HG02885 (cell line): ENCODE measurements at regions not wholly inside any gene's neighbourhood (a gene's known extent, or its start where the extent isn't known, plus 50 kb on each side); places are given as distances from the start of the nearest gene placed in this dataset.
"Not testable (repeated sequence)": the region's sequence is repeated elsewhere in the genome, so short reads cannot be mapped to it uniquely, and the experiment has no call there.

Experiments used
- ATAC-seq: cut with Tn5 transposase; IDR thresholded peaks from one replicate; pipeline ENCODE4 v1.9.1; 2021; ENCODE audit warnings: mild to moderate bottlenecking; ENCODE audit not compliant: unreplicated experiment, poor library complexity

DNA sequence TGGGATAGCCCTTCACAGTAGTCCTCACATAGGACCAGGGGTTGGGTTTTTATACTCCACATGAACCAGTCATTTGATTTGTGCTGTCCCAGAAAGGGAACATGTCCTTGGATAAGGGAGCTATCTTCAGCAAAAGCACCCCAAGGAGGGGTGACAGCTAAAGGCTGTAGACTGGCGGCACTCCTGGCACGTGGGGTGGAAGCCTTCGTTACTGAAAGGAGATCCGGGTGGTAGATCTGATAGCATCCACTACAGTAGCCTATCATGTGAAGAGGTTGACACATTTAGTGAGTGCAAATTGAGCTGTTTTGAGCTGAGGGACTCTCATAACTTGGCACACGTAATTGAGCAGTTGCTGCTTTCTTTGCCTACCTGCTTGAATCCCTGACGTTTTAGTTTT is 588.8 kb upstream of the GOLIM4 start:
- no peak for ATAC-seq

DNA sequence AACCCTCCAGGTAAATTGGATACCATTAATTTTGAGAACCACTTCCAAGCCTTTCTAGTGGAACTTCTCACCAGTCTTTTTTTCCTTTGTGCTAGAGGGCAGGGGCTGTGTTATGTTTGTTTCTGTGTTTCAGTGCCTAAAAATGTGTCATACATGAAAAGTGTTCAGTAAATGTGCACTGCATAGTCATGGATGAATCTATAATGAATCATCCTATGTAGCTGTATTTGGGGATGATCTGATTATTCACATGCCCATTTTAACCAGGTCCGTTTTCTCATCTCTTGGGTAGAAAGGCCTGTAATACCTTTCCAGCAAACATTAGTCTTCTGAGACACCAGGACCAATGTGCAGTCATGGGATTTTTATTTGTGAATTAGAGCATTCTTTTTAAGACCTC is 583.0 kb upstream of the GOLIM4 start:
- ATAC-seq, result no peak

DNA sequence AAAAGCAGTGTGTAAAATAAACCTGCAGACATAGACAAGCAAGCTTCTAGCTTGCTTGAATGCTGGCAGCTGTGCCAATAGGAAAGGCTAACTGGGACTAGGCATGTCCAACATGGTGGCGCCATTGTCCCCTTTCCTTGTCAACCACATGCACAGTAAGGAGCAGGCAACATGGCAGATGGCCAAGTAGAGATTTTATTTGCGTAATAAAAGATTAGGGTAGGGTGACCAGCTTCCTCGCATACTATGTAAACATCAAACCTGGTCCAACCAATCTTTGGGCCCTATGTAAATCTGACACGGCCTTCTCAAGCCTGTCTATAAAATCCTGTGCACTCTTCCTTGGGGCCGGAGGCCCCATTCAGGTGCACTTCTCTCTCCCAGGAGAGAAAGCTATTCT is 575.4 kb upstream of the GOLIM4 start:
- ATAC-seq, result no peak

DNA sequence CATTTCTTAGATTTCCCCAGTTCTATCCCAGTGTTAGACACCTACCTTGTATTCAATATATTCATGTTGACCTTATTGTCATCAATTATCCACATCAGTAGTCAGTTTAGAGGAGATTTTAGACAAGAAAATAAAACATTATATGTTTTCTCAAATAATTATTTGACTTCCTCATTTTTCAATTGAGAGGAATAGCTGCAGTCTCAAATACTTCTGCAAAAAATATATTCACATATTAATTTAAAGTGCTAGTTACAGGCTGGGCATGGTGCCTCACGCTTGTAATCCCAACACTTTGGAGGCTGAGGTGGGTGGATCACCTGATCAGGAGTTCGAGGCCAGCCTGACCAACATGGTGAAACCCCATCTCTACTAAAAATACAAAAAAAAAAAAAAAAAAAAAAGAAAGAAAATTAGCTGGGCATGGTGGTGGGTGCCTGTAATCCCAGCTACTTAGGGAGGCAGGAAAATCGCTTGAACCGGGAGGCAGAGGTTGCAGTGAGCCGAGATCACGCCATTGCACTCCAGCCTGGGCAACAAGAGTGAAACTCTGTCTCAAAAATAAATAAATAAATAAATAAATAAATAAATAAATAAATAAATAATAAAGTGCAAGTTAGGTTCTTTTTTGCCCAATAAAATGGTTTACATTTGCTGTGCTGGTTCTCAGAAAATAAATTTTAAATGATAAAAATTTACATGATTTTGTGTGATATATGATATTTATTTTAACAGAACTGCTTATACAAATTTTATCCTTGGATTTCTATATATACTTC is 565.3 kb upstream of the GOLIM4 start:
- ATAC-seq, result not testable (repeated sequence)

DNA sequence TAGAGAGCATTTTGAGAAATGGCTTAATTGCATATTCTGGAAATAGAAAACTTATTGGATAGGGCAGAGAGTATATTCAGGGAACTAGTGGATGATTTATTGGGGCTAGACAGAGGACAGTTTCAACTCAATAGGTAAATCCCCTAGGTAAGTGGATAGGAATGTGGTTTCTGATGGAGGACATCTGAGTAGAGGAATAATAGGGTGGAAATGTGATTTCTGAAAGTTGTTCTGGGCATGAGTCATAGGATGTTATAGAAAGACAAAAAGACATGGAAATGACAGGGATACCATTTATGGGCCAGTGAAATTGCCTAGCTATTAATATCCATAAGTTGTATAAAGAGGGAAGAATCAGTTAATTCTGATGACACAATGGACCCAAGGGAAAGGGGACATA is 563.3 kb upstream of the GOLIM4 start:
- ATAC-seq, result no peak

DNA sequence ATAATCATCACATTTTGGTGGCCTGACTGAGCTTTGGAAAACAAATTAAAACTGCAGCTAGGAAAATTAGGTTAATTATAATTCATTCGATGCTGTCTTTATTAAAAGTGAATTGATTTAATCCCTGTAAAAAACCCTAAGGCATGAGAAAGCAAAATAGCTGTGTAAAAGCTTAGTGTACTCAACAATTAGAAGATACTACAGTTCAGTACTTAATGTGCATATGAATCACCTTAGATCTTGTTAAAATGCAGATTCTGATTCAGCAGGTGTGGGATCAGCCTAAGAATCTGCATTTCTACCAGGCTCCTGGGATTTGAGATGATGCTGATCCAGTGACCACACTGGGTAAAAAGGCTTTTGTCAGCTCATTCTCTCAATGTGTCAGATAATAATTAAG is 559.9 kb upstream of the GOLIM4 start:
- no peak for ATAC-seq

DNA sequence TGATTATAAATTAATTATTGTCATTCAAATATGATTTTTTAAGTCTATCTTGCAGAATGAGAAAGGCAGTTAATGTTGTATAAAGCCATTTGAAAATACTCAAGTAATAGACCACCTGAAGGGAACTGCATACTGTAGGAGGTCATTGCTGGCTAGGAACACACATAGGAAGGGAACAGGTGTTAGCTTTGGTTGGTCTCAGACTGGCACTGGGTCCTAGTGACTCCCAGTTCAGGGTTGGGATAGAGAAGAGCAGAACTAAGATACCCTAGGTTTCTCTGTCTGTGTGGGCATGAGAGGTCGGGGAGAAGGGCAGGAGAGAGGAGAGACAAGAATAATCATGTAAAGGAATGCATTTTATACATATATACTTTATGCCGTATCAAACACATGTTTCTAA is 559.0 kb upstream of the GOLIM4 start:
- no peak for ATAC-seq

DNA sequence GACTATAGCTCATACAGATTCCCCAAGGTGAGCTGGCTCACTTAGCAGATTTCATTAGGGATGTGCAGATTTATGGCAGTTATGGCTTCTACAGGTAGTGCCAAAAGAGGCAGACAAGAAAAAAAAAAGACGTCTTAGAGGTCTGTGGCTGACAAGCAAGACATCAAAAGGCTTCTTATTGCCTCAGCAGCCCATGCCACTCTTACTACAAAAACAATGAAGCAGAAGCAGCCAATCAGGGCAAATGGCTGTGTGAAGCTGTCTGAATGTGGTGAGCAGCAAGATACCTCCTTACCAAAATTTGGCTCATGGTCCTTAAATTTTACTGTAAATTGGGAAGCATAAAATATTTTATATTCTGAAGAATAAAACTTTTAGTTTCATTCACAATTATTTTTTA is 557.5 kb upstream of the GOLIM4 start:
- no peak for ATAC-seq

DNA sequence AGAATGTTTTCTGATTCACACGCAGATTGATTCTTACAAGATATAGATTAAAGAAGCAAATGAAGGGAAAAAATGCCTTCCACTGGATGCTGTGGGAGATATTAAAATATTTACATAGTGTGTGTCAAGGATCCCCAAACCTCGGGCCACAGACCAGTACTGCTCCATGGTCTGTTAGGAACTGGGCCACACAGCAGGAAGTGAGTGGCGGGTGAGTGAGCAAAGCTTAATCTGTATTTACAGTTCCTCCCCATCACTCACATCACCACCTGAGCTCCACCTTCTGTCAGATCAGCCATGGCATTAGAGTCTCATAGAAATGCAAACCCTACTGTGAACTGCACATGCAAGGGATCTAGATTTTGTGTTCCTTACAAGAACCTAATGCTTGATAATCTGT is 552.6 kb upstream of the GOLIM4 start:
- no peak for ATAC-seq

DNA sequence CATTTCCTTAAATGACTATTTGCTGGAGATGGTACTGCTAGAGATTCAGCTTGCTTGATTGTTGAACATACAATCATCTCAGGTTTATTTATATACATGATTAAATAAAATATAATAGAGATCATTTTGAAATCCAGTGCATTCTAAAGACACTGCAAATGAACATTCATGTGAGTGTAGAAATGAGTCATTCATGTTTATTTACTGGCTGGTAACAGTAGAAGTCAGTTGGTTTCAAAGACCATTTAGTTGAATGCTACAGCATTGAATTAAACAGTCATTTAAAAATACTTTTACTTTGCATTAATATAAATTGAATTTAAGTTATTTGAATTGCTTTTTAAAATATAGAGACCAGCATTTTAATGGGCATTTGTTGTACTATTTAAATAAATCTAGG is 551.9 kb upstream of the GOLIM4 start:
- no peak for ATAC-seq

DNA sequence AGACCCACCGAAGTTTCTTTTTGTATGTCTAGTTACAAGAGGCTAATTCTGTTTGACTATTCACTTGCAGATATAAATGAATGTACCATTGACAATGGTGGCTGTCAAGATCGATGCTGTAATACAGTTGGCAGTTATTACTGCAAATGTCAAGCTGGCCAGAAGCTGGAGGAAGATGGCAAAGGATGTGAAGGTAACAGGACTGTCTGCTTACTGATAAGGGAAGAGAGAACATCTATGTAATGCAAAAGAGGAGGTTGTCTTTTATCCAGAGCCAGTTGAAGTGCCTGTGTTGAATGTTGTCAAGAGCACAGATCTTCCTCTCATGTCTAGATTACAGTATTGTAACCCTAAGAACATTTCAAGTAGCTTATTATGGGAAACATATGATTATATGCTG is 549.5 kb upstream of the GOLIM4 start:
- no peak for ATAC-seq

DNA sequence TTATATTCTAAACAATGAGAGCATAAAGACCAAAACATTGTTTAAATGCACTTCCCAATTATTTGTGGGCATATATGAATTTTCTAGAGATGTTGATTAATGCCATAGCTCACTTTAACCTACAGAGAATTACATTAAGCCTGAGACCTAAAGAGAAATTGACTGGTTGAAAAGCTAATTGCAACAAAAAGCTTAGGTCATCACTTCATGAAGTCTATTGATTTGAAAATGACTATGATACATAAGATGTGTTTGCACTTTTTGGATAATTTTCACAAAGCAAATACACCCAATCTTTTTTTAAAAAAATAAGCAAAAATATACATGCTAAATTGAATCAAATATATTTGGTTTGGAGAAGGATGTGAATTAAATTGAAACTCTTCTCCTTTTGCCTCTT is 532.8 kb upstream of the GOLIM4 start:
- no peak for ATAC-seq

DNA sequence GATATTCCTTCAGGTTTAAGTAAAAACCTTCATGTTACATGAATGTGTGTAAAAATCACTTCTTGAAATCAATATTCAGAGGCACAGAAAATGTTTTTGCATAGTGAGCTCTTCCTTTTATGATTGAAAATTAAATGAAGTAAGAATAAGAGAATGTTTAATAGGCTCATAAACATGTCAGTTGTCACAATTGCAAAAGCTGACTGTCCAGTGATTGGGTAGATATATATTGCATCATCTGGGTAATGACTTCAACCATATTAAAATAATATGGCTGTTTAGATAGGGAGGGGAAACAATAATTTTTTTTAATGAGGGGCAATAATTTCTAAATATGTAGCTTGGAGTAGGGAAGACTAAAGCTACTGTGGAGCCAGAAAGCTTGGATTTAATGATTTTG is 529.8 kb upstream of the GOLIM4 start:
- ATAC-seq, result no peak

DNA sequence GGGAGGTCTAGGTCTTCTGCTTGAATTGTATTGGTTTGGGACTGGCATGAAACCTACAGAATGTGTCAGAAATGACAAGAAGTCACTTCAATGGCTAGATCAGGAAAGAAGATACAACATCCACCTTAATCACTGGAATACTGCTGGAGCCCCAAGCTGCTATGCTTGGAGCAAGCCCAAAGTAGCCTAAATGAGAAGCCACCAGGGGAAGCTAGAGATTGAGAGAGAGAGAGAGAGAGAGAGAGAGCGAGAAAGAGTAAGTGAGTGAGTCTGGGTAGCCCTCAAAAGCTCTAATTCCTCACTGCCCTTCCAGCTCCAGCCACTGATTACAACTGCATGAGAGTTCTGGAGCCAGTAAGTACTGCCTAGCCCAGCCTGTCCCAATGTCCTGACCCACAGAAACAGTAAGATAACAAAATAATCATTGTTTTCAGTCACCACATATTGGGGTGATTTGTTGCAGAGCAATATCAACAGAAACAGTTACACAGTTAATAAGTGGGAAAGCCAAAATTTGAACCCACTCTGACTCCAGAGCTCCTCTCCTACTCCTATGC is 529.2 kb upstream of the GOLIM4 start:
- no peak for ATAC-seq

DNA sequence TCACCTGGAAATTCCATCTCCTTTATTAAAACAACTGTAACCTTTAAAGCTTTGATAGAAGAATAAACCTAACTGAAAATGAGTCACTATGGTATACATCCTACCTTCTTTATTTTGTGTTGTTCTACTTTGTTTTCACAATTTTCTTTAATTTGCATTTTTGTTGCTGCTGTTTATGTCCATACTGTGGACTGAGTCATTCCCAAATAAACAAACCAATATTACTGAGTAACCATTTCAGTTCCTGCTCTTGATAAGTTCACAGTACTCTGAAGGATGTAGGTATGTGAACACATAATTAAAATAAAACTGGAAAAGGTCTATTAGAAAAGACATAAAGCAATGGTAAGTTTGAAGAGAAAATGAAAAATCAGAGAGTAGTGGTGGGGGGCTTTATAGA is 528.5 kb upstream of the GOLIM4 start:
- ATAC-seq, result no peak

DNA sequence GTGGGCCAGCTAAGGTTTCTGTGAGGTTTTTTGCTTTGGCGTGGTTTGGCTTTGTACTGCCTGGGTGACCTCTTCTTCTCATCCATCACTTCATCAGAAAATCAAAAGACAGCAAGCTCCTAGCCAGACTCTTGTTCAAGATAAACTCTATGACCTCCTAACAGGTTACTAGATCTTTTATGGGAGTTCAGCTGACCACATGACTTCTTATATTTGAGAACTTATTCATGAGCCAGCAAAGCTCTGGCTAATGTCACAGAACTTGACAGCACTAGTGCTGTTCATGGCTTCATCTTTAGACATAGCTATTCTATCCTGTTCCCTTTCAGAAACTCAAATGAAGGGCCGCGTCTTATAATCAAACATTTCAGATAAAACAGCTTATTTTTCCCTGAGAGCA is 527.1 kb upstream of the GOLIM4 start:
- no peak for ATAC-seq

DNA sequence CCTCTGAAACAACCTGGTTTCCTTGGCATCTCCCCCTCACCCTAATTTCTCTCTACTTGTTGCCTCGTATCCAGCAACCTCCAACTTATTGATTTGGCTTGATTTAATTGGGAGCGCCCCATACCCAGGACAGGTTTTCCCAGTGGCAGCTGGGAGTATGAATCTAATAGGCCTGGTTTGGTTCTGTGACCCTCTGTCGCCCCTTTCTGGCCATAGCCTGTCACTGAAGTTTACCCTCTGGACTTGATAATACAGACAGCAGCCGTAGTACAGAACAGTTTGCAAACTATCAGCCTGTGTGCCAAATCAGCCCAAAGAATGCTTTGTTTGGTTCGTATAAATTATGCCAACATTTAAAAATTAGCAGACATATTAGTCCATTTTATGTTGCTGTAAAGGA is 525.1 kb upstream of the GOLIM4 start:
- ATAC-seq, result peak; percentile 59

DNA sequence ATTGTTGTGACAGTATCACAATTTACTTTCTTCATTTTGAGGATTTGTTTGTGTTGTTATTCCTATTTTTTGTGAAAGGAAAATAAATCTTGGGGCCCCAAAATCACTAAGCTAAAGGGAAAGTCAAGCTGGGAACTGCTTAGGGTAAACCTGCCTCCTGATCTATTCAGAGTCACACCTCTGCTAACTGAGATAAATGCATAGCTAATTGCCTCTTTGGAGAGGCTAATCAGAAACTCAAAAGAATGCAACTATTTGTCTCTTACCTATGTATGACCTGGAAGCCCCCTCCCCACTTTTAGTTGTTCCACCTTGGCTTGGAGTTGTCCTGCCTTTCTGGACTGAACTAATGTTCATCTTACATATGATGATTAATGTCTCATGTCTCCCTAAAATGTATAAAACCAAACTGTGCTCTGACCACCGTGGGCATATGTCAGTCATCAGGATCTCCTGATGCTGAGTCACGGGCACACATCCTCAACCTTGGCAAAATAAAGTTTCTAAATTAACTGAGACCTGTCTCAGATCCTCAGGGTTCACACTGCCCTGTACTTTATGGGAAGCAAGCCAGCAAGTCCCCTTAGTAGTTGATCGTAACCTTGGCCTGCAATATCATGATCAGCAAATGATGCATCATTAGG is 523.2 kb upstream of the GOLIM4 start:
- no peak for ATAC-seq

DNA sequence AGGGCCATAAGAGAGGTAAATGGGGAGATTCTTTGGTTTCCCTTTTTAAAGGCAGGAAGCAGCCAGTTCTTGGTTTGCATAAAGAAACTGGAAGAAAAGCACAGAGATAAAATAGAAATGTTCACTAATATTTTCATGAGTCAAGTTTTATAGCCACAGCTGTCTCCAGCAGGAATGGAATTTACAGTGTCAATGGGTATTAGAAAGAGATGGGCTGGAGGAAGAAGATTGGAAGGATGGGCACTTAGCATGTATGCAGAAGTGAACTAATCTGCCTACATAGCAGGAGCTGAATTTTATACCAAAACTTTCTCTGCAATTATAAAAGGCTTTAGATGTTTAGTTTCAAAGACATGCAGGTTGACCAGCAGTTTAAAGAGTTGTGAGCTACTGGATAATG is 521.9 kb upstream of the GOLIM4 start:
- no peak for ATAC-seq

DNA sequence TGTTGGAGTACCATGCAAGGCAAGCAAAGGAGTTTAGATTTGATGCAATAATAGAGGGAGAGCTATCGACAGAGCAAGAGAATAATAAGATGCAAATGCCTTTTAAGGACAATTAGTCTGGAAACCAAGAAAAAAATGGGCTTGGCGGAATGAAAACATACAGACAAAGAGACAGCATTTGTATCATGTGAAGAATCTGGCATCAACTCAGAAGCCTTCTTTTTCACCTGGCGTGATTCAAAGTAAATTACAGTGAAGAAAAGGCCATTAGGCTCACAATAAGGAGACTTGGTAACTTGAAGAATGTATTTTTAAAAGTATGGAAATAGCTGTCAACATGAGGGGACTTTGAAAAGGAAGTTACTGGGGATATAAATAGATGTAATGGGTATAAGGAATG is 521.2 kb upstream of the GOLIM4 start:
- no peak for ATAC-seq

DNA sequence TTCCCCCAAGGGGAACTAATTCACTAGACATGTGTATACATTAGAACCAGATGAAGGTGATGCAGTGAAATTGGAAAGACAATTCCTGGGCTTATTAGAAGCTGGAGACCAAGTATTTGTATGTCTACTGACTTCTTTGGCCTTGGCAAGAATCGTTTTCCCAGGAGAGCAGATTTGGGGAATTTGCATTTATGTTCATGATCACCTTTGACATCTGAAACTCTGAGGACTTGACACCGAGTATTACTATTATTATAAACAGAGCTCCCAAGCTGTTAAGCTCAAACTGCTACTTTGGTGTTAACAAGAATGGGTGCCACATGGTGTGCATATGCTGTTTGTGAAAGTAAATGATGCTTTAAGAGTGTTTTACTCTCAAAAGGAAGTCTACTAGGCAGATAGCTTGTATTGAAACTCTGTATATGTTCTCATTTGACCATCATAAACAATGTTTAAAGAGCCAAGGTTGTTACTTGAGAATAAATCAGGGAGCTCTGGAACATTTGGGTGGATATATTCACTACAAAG is 519.8 kb upstream of the GOLIM4 start:
- peak; percentile 33 for ATAC-seq

DNA sequence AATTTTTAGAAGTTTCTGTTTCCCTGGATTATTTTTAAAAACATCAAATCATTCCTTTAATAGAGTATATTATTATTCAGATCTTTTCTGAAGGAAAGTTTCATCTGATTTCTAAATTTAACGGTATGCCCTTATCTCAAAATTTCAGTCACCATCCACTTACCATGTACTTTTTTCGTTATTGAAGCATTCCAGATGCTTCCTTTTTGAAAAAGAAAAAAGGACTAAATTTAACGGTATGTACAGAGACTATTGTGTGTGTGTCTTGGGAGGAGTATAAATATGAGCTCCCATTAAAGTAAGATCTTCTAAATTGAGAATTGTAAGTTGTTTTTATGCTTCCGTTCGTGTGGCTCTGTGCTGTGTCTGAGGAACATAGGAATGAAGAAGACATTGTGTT is 517.4 kb upstream of the GOLIM4 start:
- no peak for ATAC-seq
